Adrenal gland (tissue), 5 donors: ENCODE measurements at regions not wholly inside any gene's neighbourhood (a gene's known extent, or its start where the extent isn't known, plus 50 kb on each side); places are given as distances from the start of the nearest gene placed in this dataset.

Source experiments
- POLR2A ChIP-seq, 2 donors: fragments of 450-650 bp; IDR thresholded peaks; one replicate each; pipeline ENCODE4 v1.6.1; 2017; ENCODE audit warnings: antibody characterized with exemption in 2 of 2, mild to moderate bottlenecking in 2 of 2, moderate library complexity in 1 of 2
- TF ChIP-seq, protein P1 (sequence below), 6 experiments: fragments of 450-650 bp in 4 of 6; fragments of 200-600 bp in 2 of 6; sonication (generic) in 1 of 6; IDR thresholded peaks; 1 replicate in 5 of 6; 2 replicates in 1 of 6; pipeline versions ENCODE4 v1.5.1 to v1.8.0; 2016 to 2021; ENCODE audit warnings: antibody characterized with exemption in 6 of 6, mild to moderate bottlenecking in 2 of 6, moderate library complexity in 1 of 6
- donor health status: DM: no; HTN: no; CAD: no.

DNA sequence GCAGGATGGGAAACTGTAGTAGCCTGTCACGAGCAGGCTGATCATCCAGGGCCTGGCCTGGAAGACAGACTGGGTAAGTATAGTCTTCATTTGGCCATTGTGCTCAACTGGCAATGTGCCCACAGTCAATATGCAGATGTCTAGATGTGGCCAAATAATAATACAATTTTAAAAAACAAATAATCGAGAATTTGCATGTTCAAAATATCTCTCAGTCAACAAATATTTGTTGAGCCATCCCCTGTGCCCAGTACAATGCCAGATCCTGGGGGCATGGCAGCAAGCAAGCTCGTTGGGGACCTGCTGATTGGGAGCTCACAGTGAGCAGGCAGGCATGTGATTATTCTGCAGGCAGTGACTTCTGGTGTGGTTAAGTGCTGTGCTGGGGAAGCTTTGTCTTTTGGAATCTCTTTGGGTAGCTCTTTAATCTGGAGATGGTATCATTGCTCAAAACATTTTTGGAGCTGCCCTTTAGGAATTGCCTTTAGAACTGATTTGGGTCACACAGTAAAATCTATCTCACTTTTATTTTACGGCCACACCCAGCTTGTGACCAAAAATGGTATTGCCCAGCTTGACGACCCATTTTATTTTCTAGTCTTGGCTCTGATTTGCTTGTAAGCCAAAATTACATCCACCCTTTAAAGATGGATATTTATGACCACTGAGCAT is 92.2 kb downstream of the PLCE1 start:
- TF ChIP-seq, protein P1, sequence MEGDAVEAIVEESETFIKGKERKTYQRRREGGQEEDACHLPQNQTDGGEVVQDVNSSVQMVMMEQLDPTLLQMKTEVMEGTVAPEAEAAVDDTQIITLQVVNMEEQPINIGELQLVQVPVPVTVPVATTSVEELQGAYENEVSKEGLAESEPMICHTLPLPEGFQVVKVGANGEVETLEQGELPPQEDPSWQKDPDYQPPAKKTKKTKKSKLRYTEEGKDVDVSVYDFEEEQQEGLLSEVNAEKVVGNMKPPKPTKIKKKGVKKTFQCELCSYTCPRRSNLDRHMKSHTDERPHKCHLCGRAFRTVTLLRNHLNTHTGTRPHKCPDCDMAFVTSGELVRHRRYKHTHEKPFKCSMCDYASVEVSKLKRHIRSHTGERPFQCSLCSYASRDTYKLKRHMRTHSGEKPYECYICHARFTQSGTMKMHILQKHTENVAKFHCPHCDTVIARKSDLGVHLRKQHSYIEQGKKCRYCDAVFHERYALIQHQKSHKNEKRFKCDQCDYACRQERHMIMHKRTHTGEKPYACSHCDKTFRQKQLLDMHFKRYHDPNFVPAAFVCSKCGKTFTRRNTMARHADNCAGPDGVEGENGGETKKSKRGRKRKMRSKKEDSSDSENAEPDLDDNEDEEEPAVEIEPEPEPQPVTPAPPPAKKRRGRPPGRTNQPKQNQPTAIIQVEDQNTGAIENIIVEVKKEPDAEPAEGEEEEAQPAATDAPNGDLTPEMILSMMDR (IDR thresholded peaks at IDR 0.05) = no peak
- TF ChIP-seq POLR2A (IDR thresholded peaks at IDR 0.05) = no peak
